ENCODE measurements at regions not wholly inside any gene's neighbourhood (a gene's known extent, or its start where the extent isn't known, plus 50 kb on each side); places are given as distances from the start of the nearest gene placed in this dataset.

DNA sequence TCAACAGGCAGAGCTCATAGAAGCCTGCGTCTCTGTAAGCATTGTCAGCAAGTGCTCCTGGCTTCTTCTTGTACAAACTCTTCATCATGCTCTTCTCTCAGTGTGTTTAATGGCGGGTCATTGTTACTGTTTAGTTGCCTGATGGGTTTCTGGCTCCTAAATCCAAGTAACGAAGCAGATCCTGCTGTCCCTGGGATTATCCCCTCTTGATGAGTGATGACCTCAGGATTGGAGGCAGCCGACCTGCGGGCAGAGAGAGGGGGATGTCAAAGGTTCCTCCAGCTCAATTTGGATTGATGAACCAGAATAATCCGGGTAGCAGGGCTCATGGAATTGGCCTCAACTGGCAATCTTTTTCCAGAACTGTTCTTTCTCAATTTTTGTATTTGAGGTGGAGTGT, 66.1 kb upstream of the BARHL2 start:
- Histone ChIP-seq H2AFZ (ENCODE audit: low read depth, low read length) (no peak overlapping the region), H3K27ac (ENCODE audit: low read length) (no peak overlapping the region)
- TF ChIP-seq, protein P1, sequence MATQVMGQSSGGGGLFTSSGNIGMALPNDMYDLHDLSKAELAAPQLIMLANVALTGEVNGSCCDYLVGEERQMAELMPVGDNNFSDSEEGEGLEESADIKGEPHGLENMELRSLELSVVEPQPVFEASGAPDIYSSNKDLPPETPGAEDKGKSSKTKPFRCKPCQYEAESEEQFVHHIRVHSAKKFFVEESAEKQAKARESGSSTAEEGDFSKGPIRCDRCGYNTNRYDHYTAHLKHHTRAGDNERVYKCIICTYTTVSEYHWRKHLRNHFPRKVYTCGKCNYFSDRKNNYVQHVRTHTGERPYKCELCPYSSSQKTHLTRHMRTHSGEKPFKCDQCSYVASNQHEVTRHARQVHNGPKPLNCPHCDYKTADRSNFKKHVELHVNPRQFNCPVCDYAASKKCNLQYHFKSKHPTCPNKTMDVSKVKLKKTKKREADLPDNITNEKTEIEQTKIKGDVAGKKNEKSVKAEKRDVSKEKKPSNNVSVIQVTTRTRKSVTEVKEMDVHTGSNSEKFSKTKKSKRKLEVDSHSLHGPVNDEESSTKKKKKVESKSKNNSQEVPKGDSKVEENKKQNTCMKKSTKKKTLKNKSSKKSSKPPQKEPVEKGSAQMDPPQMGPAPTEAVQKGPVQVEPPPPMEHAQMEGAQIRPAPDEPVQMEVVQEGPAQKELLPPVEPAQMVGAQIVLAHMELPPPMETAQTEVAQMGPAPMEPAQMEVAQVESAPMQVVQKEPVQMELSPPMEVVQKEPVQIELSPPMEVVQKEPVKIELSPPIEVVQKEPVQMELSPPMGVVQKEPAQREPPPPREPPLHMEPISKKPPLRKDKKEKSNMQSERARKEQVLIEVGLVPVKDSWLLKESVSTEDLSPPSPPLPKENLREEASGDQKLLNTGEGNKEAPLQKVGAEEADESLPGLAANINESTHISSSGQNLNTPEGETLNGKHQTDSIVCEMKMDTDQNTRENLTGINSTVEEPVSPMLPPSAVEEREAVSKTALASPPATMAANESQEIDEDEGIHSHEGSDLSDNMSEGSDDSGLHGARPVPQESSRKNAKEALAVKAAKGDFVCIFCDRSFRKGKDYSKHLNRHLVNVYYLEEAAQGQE (IDR thresholded peaks at IDR 0.05; ENCODE audit: borderline replicate concordance), result no peak
- no peak for TF ChIP-seq TAF1 (IDR thresholded peaks at IDR 0.05; ENCODE audit: low read depth)
- TF ChIP-seq MXI1 (conservative IDR thresholded peaks at IDR 0.05; ENCODE audit: poor library complexity, severe bottlenecking), result no peak
- no peak for TF ChIP-seq EP300 (conservative IDR thresholded peaks at IDR 0.05; ENCODE audit: poor library complexity, severe bottlenecking)

DNA sequence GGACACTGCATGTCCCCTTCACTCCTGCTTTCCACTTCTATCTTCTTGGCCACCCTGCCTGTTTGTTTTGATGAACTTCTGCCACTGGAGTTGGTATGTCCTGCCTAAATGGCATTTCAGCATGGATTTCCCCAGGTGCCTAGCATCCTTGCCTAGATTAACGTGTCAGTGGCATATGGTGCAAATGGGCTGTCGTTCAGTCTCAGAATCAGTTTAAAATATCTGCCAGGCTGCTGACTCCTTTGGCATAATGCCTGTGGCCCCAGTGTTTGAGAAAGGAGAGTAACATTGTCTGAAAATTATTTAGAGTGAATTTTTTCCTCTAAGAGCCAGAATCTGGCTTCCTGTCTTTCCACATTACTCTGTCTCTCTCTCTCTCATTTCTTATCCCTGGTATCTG, 64.9 kb upstream of the BARHL2 start:
- H2AFZ ChIP-seq (ENCODE audit: low read depth, low read length), result no peak overlapping the region
- no peaks in the 10 kb centered on the region for H3K9me2 ChIP-seq (ENCODE audit: insufficient read depth, low read length)
- no peak overlapping the region for H3K27ac ChIP-seq (ENCODE audit: low read length)
- H3K79me2 ChIP-seq (replicated peaks; ENCODE audit: insufficient read depth, low read length), result no peaks in the 10 kb centered on the region
- H3K36me3 ChIP-seq (ENCODE audit: insufficient read depth, low read length), result no peaks in the 10 kb centered on the region
- no peak overlapping the region for H3K4me3 ChIP-seq (ENCODE audit: low read length)
- H3K9me3 ChIP-seq (ENCODE audit: low read length), result no peaks in the 10 kb centered on the region
- no peak overlapping the region for H3K9ac ChIP-seq (ENCODE audit: low read length)
- TF ChIP-seq EZH2 (IDR thresholded peaks at IDR 0.05; ENCODE audit: borderline replicate concordance, insufficient read depth, low read length, poor library complexity, severe bottlenecking), result no peak
- TF ChIP-seq, protein P2, sequence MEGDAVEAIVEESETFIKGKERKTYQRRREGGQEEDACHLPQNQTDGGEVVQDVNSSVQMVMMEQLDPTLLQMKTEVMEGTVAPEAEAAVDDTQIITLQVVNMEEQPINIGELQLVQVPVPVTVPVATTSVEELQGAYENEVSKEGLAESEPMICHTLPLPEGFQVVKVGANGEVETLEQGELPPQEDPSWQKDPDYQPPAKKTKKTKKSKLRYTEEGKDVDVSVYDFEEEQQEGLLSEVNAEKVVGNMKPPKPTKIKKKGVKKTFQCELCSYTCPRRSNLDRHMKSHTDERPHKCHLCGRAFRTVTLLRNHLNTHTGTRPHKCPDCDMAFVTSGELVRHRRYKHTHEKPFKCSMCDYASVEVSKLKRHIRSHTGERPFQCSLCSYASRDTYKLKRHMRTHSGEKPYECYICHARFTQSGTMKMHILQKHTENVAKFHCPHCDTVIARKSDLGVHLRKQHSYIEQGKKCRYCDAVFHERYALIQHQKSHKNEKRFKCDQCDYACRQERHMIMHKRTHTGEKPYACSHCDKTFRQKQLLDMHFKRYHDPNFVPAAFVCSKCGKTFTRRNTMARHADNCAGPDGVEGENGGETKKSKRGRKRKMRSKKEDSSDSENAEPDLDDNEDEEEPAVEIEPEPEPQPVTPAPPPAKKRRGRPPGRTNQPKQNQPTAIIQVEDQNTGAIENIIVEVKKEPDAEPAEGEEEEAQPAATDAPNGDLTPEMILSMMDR (IDR thresholded peaks at IDR 0.05; ENCODE audit: poor library complexity, severe bottlenecking), result no peak
- no peak for TF ChIP-seq EP300 (conservative IDR thresholded peaks at IDR 0.05; ENCODE audit: poor library complexity, severe bottlenecking)
- TF ChIP-seq SMC3 (conservative IDR thresholded peaks at IDR 0.05; ENCODE audit: poor library complexity), result no peak
- no peaks in the 10 kb centered on the region for H3K27me3 ChIP-seq (ENCODE audit: insufficient read depth, low read depth, low read length)
- no peaks in the 10 kb centered on the region for H3F3A ChIP-seq (ENCODE audit: insufficient read depth, low read length, poor library complexity, severe bottlenecking)
- no peak overlapping the region for H3K4me2 ChIP-seq (ENCODE audit: low read length)
- H4K20me1 ChIP-seq (ENCODE audit: insufficient read depth), result no peaks in the 10 kb centered on the region

More for the DNA sequence above, 66.1 kb upstream of the BARHL2 start:
- H3K4me3 ChIP-seq (ENCODE audit: low read length), result no peak overlapping the region
- H4K20me1 ChIP-seq (ENCODE audit: insufficient read depth), result no peaks in the 10 kb centered on the region
- H3K79me2 ChIP-seq (replicated peaks; ENCODE audit: insufficient read depth, low read length), result no peaks in the 10 kb centered on the region
- H3K9ac ChIP-seq (ENCODE audit: low read length), result no peak overlapping the region
- no peaks in the 10 kb centered on the region for H3K27me3 ChIP-seq (ENCODE audit: insufficient read depth, low read depth, low read length)
- H3K36me3 ChIP-seq (ENCODE audit: insufficient read depth, low read length), result no peaks in the 10 kb centered on the region
- no peaks in the 10 kb centered on the region for H3K9me3 ChIP-seq (ENCODE audit: low read length)
- H3F3A ChIP-seq (ENCODE audit: insufficient read depth, low read length, poor library complexity, severe bottlenecking), result no peaks in the 10 kb centered on the region
- no peak overlapping the region for H3K4me2 ChIP-seq (ENCODE audit: low read length)
- H3K9me2 ChIP-seq (ENCODE audit: insufficient read depth, low read length), result no peaks in the 10 kb centered on the region

DNA sequence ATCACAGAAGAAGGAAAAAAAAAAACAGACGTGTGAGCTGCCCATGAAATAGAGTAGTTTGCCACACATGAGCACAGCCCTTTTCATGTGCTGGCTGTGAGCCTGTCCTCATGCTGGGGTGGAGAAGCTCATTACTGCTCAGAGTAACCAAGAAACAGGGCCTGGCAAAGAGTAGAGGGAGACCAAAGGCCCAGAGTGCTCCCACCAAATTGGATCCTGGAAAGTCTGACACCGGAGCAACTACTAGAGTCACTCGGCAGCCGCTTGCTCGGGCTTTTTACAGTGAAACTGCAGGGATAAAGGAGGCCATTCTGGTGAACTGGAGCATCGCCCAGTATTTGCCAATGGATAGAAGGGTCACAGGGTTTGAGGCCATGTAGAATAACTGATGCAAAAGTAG, 64.4 kb upstream of the BARHL2 start:
- no peak overlapping the region for H3K4me3 ChIP-seq (ENCODE audit: low read length)
- H3K36me3 ChIP-seq (ENCODE audit: insufficient read depth, low read length), result no peaks in the 10 kb centered on the region
- no peaks in the 10 kb centered on the region for H3F3A ChIP-seq (ENCODE audit: insufficient read depth, low read length, poor library complexity, severe bottlenecking)
- H4K20me1 ChIP-seq (ENCODE audit: insufficient read depth), result no peaks in the 10 kb centered on the region
- H3K4me2 ChIP-seq (ENCODE audit: low read length), result no peak overlapping the region
- no peak overlapping the region for H3K9ac ChIP-seq (ENCODE audit: low read length)
- no peaks in the 10 kb centered on the region for H3K9me3 ChIP-seq (ENCODE audit: low read length)
- no peak overlapping the region for H3K27ac ChIP-seq (ENCODE audit: low read length)
- H3K79me2 ChIP-seq (replicated peaks; ENCODE audit: insufficient read depth, low read length), result no peaks in the 10 kb centered on the region
- TF ChIP-seq TAF1 (IDR thresholded peaks at IDR 0.05; ENCODE audit: low read depth) (no peak), RAD21 (conservative IDR thresholded peaks at IDR 0.05) (no peak), EP300 (conservative IDR thresholded peaks at IDR 0.05; ENCODE audit: poor library complexity, severe bottlenecking) (no peak)
- no peaks in the 10 kb centered on the region for H3K27me3 ChIP-seq (ENCODE audit: insufficient read depth, low read depth, low read length)
- no peak overlapping the region for H2AFZ ChIP-seq (ENCODE audit: low read depth, low read length)
- no peaks in the 10 kb centered on the region for H3K9me2 ChIP-seq (ENCODE audit: insufficient read depth, low read length)

Measured in neural cell (in vitro differentiated cells).